HG02798 (cell line): ENCODE measurements at regions not wholly inside any gene's neighbourhood (a gene's known extent, or its start where the extent isn't known, plus 50 kb on each side); places are given as distances from the start of the nearest gene placed in this dataset.
"Not testable (repeated sequence)": the region's sequence is repeated elsewhere in the genome, so short reads cannot be mapped to it uniquely, and the experiment has no call there.

ENCODE experiments used
- ATAC-seq: cut with Tn5 transposase; IDR thresholded peaks from one replicate; pipeline ENCODE4 v1.9.1; 2021; ENCODE audit warnings: mild to moderate bottlenecking; ENCODE audit not compliant: unreplicated experiment, poor library complexity

DNA sequence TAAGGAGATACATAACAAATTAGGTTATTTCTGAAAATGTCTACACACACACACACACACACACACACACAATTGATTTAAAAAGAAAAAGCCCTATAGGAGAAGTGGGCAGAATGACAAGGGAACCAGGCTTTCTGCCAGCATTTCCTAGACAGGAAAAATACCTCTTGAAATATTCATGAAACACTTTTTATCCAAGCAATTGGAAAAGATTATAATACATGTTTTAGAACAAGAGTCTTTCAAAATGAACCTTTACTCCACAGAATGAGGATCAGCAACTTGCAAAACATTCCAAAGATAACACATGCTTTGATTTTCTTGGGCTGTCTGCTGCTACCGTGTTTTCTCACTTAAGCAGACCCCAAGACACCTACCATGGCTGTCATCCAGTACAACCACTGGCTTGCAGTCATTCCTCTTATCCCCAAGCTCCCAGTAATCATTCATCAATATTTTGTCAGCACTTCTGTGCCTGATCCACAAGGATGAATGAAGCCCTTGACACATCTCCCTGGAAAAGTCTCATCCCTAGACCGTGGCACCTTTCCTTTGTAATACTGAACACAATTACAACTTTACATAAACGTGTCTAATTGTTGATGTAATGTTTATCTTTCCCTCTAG is 717.1 kb upstream of the ZNF608 start:
- ATAC-seq: no peak

- no peak for ATAC-seq
Observed at GRCh38 chr5:125464847-125465432, 718.5 kb upstream of the ZNF608 start.

- ATAC-seq: no peak
Observed at GRCh38 chr5:125465703-125466102, 719.3 kb upstream of the ZNF608 start.

GRCh38 chr5:125467222-125467621 is 720.8 kb upstream of the ZNF608 start:
- ATAC-seq: no peak

DNA sequence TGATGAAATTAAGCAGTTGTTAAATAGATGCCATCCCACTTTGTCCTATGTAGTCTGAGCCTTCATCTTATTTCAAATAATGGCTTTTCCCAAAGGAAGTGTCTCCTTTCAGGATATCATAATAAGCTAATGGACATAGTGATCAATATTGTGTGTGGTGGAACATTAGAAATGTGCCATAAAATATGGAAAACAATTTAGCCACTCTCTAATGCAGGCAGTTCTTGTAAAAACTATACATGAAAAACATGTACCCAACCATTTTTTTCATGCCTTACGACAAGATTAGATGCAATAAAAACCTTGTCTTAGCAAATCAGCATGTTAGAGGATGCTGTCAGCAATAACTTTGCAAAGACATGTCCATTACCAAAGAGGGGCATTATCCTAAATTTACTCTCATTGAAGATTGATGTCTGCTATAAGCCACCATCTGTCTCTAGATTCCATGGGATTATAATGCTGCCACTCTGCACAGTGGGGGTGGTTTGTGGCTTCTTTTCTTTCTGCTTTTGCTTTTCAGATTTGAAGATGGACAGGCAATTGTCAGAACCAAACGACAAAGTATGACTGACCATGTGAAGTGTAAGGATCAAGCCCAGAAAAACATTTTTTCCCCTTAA is 724.0 kb upstream of the ZNF608 start:
- no peak for ATAC-seq

DNA sequence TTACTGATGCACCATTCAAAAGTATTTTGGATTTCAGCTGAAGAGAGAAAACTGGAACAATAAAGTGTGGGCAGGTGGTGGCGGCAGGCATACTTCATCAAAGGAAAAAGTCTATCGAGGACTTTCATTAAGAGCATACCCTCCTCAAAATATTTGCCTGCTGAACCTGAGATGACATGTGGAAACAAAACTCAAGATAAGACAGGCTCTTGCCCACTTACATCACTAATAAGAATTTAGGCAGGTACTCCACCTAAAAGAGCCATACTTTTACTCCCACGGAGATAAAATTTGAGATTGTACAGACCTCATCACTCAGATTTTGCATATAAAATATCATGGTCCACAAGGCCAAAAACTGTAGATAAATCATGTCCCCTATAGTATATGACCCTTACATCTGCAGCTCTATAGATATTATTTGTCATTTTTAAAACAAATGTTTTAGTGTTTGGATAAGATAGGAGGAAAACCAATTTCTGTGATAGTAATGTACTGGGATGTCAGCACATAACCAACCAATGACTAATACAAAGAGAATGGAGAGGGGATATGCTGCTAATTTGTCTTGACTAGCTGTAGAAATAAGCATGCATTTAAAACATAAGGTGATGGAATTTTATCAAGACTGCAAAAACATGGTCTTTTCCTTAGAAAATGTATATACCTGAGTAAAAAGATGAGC is 730.6 kb upstream of the ZNF608 start:
- ATAC-seq: no peak

DNA sequence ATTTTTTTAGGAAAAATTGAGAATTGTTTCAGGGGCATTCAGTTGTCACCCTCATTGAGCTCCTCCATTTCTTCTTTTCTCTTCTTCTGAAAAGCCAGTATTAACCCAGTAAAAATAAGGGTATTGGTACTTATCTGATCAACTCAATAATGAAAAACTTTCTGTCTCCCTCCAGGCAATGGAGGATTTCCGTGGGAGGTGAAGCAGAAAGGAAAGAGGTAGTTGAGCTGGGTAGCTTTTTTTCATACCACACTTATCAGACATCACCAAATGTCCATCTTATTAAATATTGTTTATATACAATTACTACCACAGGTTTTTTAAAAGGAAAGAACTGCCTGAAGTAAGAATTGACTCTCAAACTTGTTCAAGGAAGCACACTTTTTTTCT is 731.1 kb upstream of the ZNF608 start:
- ATAC-seq: no peak

GRCh38 chr5:125478599-125478998 is 732.2 kb upstream of the ZNF608 start:
- no peak for ATAC-seq

GRCh38 chr5:125480911-125481310 is 734.5 kb upstream of the ZNF608 start:
- no peak for ATAC-seq

GRCh38 chr5:125481506-125482465 is 735.3 kb upstream of the ZNF608 start:
- ATAC-seq: no peak

GRCh38 chr5:125483609-125484008 is 737.2 kb upstream of the ZNF608 start:
- no peak for ATAC-seq

- no peak for ATAC-seq
Observed at GRCh38 chr5:125484272-125484741, 737.9 kb upstream of the ZNF608 start.

GRCh38 chr5:125484742-125485641 is 738.6 kb upstream of the ZNF608 start:
- no peak for ATAC-seq

DNA sequence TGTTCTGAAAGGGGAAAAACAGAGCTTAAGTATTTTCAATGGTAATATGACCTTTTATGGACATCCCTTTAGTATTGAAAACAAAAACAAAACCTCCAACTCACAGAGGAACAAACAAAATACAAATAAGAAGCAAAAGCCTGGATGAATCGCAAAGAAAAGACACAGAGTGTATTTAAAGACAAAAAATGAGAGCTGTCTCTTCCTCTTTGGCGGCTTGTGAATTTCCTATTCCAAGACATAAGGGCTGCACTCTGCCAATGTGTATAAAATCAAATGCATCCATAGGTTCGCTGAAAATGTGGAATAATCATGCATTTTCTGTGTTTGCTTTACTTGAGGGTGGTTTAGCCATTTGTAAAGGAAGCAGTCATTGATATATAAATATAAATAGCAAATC is 739.3 kb upstream of the ZNF608 start:
- no peak for ATAC-seq

DNA sequence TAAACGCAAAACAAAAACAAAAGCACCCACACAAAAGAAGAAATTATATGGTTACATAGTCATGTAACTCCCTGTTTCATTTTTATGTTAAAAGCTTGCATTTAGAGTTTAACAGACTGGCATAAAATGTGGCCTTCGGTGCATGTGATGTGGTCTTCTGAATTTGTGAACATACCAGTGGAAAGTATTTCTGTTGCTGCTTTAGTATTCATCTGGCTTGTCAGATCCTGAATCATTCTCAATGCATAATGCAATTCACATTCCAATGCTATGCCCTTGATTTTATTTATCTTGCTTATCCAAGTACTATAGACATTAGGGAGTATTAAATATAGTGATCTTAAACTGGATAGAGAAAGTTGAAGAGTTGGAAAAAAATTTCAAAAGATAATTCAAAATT is 740.2 kb upstream of the ZNF608 start:
- no peak for ATAC-seq

- no peak for ATAC-seq
Observed at GRCh38 chr5:125487231-125487630, 740.8 kb upstream of the ZNF608 start.

GRCh38 chr5:125487652-125488051 is 741.2 kb upstream of the ZNF608 start:
- ATAC-seq: not testable (repeated sequence)

GRCh38 chr5:125489146-125489545 is 742.7 kb upstream of the ZNF608 start:
- no peak for ATAC-seq

DNA sequence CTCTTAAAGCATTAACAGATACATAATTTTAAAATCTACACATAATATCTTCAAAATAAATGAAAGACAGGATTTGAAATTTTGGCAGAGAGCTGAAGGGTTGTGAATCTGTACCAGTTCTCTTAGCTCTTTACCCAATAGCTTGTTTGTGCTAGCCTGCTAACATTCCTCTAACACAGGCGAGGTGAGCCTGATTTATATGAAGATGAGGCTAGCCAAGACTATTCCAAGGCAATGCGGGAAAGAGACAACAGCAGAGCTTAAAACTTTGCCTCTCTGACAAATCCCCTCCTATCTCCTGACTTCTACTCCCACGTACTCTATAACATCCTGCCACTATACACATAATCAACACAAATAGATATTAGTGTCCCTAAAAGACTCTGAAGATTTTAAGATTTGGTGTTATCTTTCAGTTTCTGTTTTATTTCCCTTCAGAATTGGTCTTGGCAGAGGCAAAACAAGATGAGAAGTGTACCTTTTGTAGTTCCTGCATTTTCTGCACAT is 745.6 kb upstream of the ZNF608 start:
- no peak for ATAC-seq
